H1 (cell line): ENCODE measurements at regions not wholly inside any gene's neighbourhood (a gene's known extent, or its start where the extent isn't known, plus 50 kb on each side); places are given as distances from the start of the nearest gene placed in this dataset.

Source experiments
- CBX5 ChIP-seq: fragments of 300-800, 300-1000 bp; sonication (generic); IDR thresholded peaks from 2 replicates; pipeline ENCODE4 v1.7.1; 2016; ENCODE audit warnings: antibody characterized with exemption, low read length, low read depth
- SRF ChIP-seq: IDR thresholded peaks from 2 replicates; pipeline ENCODE4 v1.6.1; 2011; ENCODE audit warnings: mild to moderate bottlenecking, low read depth, low read length, moderate library complexity

DNA sequence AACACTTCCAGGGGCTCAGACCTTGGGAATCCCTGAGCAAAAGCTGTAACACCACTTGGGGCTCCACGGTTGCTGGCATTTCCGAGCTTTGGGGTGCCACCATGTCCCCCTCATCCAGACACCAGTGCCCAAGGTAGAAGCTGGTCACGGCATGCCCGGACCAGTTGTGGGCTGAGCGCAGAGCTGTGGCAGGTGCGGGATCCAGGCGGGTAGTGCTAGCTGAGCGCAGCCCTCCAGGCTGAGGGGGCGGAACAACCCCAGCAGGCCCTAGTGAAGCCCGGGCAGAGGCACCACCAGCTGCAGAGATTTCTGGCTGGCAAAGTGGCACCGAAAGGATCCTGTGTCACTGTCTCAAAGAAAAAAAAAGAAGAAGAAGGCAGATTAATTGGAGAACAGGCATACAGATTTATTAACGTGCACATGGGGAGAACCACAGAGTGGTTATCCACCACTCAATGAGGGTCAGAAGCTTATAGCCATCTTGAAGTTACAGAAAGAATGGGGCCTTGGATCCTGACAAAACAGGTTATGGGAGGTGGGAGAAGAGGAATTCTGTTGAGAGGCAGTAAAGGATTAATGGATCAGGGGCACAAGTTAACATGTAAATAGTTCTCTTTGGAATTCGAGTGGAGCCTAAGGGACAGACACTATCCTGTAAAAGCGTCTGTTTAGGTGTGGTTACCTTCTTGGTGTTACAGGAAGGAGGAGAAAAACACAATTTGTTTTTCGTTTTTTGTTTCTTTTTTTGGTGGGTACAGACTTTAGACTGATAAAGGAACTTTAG lies 107.5 kb downstream of the CD24 start (continued):
- TF ChIP-seq CBX5: no peak
- TF ChIP-seq SRF: no peak
